HG03039 (cell line): ENCODE measurements at regions not wholly inside any gene's neighbourhood (a gene's known extent, or its start where the extent isn't known, plus 50 kb on each side); places are given as distances from the start of the nearest gene placed in this dataset.

Experiments used
- ATAC-seq: cut with Tn5 transposase; IDR thresholded peaks from one replicate; pipeline ENCODE4 v1.9.1; 2021; ENCODE audit warnings: mild to moderate bottlenecking, moderate library complexity; ENCODE audit not compliant: unreplicated experiment

GRCh38 chr12:9264546-9264945 is 56.4 kb upstream of the PZP start:
- no peak for ATAC-seq

GRCh38 chr12:9260931-9261330 is 52.7 kb upstream of the PZP start:
- no peak for ATAC-seq

GRCh38 chr12:9258676-9259075 is 50.5 kb upstream of the PZP start:
- no peak for ATAC-seq
